ENCODE measurements at regions not wholly inside any gene's neighbourhood (a gene's known extent, or its start where the extent isn't known, plus 50 kb on each side); places are given as distances from the start of the nearest gene placed in this dataset.
"Not testable (repeated sequence)": the region's sequence is repeated elsewhere in the genome, so short reads cannot be mapped to it uniquely, and the experiment has no call there.

- TF ChIP-seq, protein P1, sequence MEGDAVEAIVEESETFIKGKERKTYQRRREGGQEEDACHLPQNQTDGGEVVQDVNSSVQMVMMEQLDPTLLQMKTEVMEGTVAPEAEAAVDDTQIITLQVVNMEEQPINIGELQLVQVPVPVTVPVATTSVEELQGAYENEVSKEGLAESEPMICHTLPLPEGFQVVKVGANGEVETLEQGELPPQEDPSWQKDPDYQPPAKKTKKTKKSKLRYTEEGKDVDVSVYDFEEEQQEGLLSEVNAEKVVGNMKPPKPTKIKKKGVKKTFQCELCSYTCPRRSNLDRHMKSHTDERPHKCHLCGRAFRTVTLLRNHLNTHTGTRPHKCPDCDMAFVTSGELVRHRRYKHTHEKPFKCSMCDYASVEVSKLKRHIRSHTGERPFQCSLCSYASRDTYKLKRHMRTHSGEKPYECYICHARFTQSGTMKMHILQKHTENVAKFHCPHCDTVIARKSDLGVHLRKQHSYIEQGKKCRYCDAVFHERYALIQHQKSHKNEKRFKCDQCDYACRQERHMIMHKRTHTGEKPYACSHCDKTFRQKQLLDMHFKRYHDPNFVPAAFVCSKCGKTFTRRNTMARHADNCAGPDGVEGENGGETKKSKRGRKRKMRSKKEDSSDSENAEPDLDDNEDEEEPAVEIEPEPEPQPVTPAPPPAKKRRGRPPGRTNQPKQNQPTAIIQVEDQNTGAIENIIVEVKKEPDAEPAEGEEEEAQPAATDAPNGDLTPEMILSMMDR (IDR thresholded peaks at IDR 0.05; ENCODE audit: insufficient read depth, low read depth, low read length) = not testable (repeated sequence)
- TF ChIP-seq EZH2 (IDR thresholded peaks at IDR 0.05; ENCODE audit: insufficient read depth, low read length) = not testable (repeated sequence)
Observed at GRCh38 chr6:139517998-139518555, 143.6 kb upstream of the CITED2 start.
